NB4 (cell line): ENCODE measurements at regions not wholly inside any gene's neighbourhood (a gene's known extent, or its start where the extent isn't known, plus 50 kb on each side); places are given as distances from the start of the nearest gene placed in this dataset.
A peak's percentile ranks its signal among the peaks of the same experiment; 100 is the strongest.

Source experiments
- CTCF ChIP-seq: IDR thresholded peaks from one replicate; pipeline ENCODE4 v1.5.1; 2012; ENCODE audit warnings: low read depth, low read length
- MYC ChIP-seq: IDR thresholded peaks from 2 replicates; pipeline ENCODE4 v1.6.1; 2011; ENCODE audit warnings: low read depth, low read length
- POLR2A ChIP-seq: IDR thresholded peaks from 2 replicates; pipeline ENCODE4 v1.6.1; 2011; ENCODE audit warnings: mild to moderate bottlenecking; ENCODE audit not compliant: insufficient read length; ENCODE audit errors: extremely low read depth
- TF ChIP-seq, protein P1 (sequence below): IDR thresholded peaks from 2 replicates; pipeline ENCODE4 v1.6.1; 2011; ENCODE audit warnings: low read depth, low read length

DNA sequence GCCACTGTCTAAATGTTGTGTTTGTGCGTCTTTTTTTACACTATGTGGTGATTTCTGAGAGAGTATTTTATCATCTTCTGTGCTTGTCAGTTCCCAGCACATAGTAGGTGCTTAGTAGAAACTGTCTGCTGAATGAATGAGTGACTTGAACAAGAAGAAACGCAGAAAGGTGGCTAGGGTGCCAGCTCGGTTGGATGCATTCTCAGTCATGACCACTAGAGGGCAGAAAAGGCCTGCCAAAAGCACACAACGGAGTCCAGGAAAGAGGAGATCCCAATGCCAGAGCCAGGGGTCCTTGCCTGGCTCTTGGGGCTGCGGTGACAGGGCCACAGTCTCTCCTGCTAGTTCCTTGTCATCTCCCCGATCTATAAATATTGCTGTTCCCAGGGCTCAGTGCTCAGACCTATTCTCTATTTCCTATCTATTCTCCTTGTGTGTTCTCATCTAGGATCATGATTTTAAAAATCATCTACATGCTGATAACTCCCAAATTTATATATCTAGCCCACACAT is 57.3 kb upstream of the CCL1 start:
- no peak for TF ChIP-seq MYC
- TF ChIP-seq CTCF = peak; percentile 97
- TF ChIP-seq POLR2A = no peak
- TF ChIP-seq, protein P1, sequence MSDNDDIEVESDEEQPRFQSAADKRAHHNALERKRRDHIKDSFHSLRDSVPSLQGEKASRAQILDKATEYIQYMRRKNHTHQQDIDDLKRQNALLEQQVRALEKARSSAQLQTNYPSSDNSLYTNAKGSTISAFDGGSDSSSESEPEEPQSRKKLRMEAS = no peak
